HepG2 (cell line): ENCODE measurements at regions not wholly inside any gene's neighbourhood (a gene's known extent, or its start where the extent isn't known, plus 50 kb on each side); places are given as distances from the start of the nearest gene placed in this dataset.
"Not testable (repeated sequence)": the region's sequence is repeated elsewhere in the genome, so short reads cannot be mapped to it uniquely, and the experiment has no call there.

Experiments
- ATAC-seq: fragments of 200-7000 bp; cut with Tn5 transposase; 3 replicates; pipeline ENCODE4 v1.9.1; 2020; ENCODE audit warnings: mild to moderate bottlenecking, moderate library complexity
- BruUV-seq: library from RNA; stranded (reverse); fragments of 400-500 nt; replicated peaks from 2 replicates; lab custom pipeline; 2021; lab: Mats Ljungman, UMichigan
- CTCF ChIA-PET: fragments of 300-600 bp; formaldehyde crosslinking; extraction: SDS; loops from one replicate; lab custom pipeline; 2021; ENCODE audit warnings: low total read pairs, inconsistent platforms, low intra/inter-chr PET ratio; lab: Yijun Ruan, JAX
- POLR2A ChIA-PET: fragments of 350-600 bp; sonication (Branson Sonifier 250); formaldehyde crosslinking; loops from one replicate; lab custom pipeline; 2020; ENCODE audit warnings: antibody characterized with exemption, inconsistent platforms; lab: Yijun Ruan, JAX
- DNase-seq: peaks from one replicate; pipeline ENCODE4 v3.0.0-alpha.2; 2015; ENCODE audit warnings: low spot score
- FAIRE-seq: peaks from 3 replicates; lab custom pipeline; 2011; peaks lifted over from hg19 to GRCh38; lab: Jason Lieb, UNC
- H2AFZ ChIP-seq: one replicate; pipeline ENCODE4 v1.6.1; 2011; ENCODE audit warnings: low read length, inconsistent platforms
- H3K27ac ChIP-seq: fragments of 300-600 bp; 3 replicates; pipeline ENCODE4 v1.8.0; 2011; ENCODE audit warnings: mixed run types, mild to moderate bottlenecking, mixed read lengths, low read length, inconsistent platforms; ENCODE audit not compliant: insufficient read depth; ENCODE audit errors: extremely low read length
- H3K27me3 ChIP-seq, 2 experiments: fragments of 200-600 bp in 1 of 2; 2 replicates in 1 of 2; 3 replicates in 1 of 2; pipeline versions ENCODE4 v1.6.0 to v1.8.0; 2011; ENCODE audit warnings: low read length in 2 of 2, mild to moderate bottlenecking in 2 of 2, moderate library complexity in 2 of 2, inconsistent platforms in 1 of 2; ENCODE audit not compliant: insufficient read depth in 2 of 2, control insufficient read depth in 1 of 2
- H3K36me3 ChIP-seq, 2 experiments: fragments of 200-600 bp in 1 of 2; replicated peaks in 1 of 2; 2 replicates in 1 of 2; 3 replicates in 1 of 2; pipeline versions ENCODE4 v1.5.1 to v1.8.0; 2011; ENCODE audit warnings: low read length in 2 of 2, inconsistent platforms in 1 of 2; ENCODE audit not compliant: insufficient read depth in 2 of 2, control insufficient read depth in 1 of 2
- H3K4me1 ChIP-seq: 2 replicates; pipeline ENCODE4 v1.5.1; 2012; ENCODE audit warnings: low read length, inconsistent platforms; ENCODE audit not compliant: insufficient read depth
- H3K4me2 ChIP-seq: 2 replicates; pipeline ENCODE4 v1.6.0; 2011; ENCODE audit warnings: low read depth, low read length, inconsistent platforms
- H3K4me3 ChIP-seq, 3 experiments: fragments of 200-600 bp in 1 of 3; sonication (generic), shearing (Covaris generic) in 1 of 3; replicated peaks in 1 of 3; 2 replicates each; pipeline ENCODE4 v1.5.1; 2011 to 2016; ENCODE audit warnings: low read length in 3 of 3, inconsistent platforms in 2 of 3, low read depth in 2 of 3, mild to moderate bottlenecking in 2 of 3, control low read depth in 1 of 3, mixed read lengths in 1 of 3; ENCODE audit not compliant: insufficient read depth in 1 of 3
- H3K79me2 ChIP-seq: one replicate; pipeline ENCODE4 v1.6.1; 2011; ENCODE audit warnings: low read length, inconsistent platforms; ENCODE audit not compliant: insufficient read depth
- H3K9ac ChIP-seq: 2 replicates; pipeline ENCODE4 v1.6.0; 2011; ENCODE audit warnings: mild to moderate bottlenecking, low read depth, low read length, inconsistent platforms; ENCODE audit not compliant: insufficient read depth
- H3K9me3 ChIP-seq: 2 replicates; pipeline ENCODE4 v1.5.1; 2012; ENCODE audit warnings: mild to moderate bottlenecking, low read length
- H4K20me1 ChIP-seq: 2 replicates; pipeline ENCODE4 v1.6.0; 2011; ENCODE audit warnings: inconsistent platforms, mild to moderate bottlenecking, low read length, moderate library complexity; ENCODE audit not compliant: insufficient read depth
- MAFF ChIP-seq: IDR thresholded peaks from 2 replicates; pipeline ENCODE4 v1.6.1; 2011; ENCODE audit warnings: low read depth, low read length, improper control_type of control experiment
- MAFK ChIP-seq, 2 experiments: IDR thresholded peaks in 1 of 2; conservative IDR thresholded peaks in 1 of 2; 2 replicates each; pipeline ENCODE4 v1.6.1; 2011; ENCODE audit warnings: improper control_type of control experiment in 2 of 2, low read length in 2 of 2
- MIER2 ChIP-seq: IDR thresholded peaks from 2 replicates; pipeline ENCODE4 v1.6.1; 2016; ENCODE audit warnings: missing biosample characterization, missing genetic modification reagents
- POLR2AphosphoS5 ChIP-seq: IDR thresholded peaks from 2 replicates; pipeline ENCODE4 v1.6.1; 2012; ENCODE audit warnings: low read depth, low read length
- TEAD2 ChIP-seq: sonication (generic); formaldehyde crosslinking; IDR thresholded peaks from 2 replicates; pipeline ENCODE4 v1.9.0; 2021; ENCODE audit warnings: missing genetic modification reagents
- ZC3H13 ChIP-seq: sonication (generic); formaldehyde crosslinking; IDR thresholded peaks from 2 replicates; pipeline ENCODE4 v1.8.1; 2023; ENCODE audit warnings: mild to moderate bottlenecking, missing genetic modification reagents, moderate library complexity
- ZNF124 ChIP-seq: sonication (generic); formaldehyde crosslinking; IDR thresholded peaks from 2 replicates; pipeline ENCODE4 v1.4.0; 2020; ENCODE audit warnings: missing genetic modification reagents
- ZNF143 ChIP-seq: sonication (generic); formaldehyde crosslinking; IDR thresholded peaks from 2 replicates; pipeline ENCODE4 v1.4.0; 2020; ENCODE audit warnings: missing genetic modification reagents
- WGBS: methylation state at CpG from one replicate; pipeline ENCODE4 v1.1.6; 2017; ENCODE audit warnings: low lambda C conversion rate; 5-methylcytosine and 5-hydroxymethylcytosine counted together
- in situ Hi-C: cut with HindIII; loops from 2 replicates; pipeline ENCODE4 v1.10.0; 2017; ENCODE audit warnings: low pct_unique_long_range_greater_than_20kb; ENCODE audit not compliant: extremely low pct_ligation_motif_present
- intact Hi-C: fragments of 100-400 bp; cut with micrococcal nuclease; formaldehyde crosslinking; loops from one replicate; pipeline ENCODE4 v1.10.0; 2022; ENCODE audit not compliant: unreplicated experiment
- TF ChIP-seq, protein P1 (sequence below): sonication (generic); formaldehyde crosslinking; conservative IDR thresholded peaks from 2 replicates; pipeline ENCODE4 v1.4.0; 2020; ENCODE audit warnings: missing genetic modification reagents
- TF ChIP-seq, protein P2 (sequence below): sonication (generic); formaldehyde crosslinking; IDR thresholded peaks from 2 replicates; pipeline ENCODE4 v1.5.1; 2020; ENCODE audit warnings: missing genetic modification reagents, mild to moderate bottlenecking, borderline replicate concordance
- TF ChIP-seq, protein P3 (sequence below): sonication (generic); formaldehyde crosslinking; IDR thresholded peaks from 2 replicates; pipeline ENCODE4 v1.9.0; 2022; ENCODE audit warnings: missing genetic modification reagents, mild to moderate bottlenecking, borderline replicate concordance

DNA sequence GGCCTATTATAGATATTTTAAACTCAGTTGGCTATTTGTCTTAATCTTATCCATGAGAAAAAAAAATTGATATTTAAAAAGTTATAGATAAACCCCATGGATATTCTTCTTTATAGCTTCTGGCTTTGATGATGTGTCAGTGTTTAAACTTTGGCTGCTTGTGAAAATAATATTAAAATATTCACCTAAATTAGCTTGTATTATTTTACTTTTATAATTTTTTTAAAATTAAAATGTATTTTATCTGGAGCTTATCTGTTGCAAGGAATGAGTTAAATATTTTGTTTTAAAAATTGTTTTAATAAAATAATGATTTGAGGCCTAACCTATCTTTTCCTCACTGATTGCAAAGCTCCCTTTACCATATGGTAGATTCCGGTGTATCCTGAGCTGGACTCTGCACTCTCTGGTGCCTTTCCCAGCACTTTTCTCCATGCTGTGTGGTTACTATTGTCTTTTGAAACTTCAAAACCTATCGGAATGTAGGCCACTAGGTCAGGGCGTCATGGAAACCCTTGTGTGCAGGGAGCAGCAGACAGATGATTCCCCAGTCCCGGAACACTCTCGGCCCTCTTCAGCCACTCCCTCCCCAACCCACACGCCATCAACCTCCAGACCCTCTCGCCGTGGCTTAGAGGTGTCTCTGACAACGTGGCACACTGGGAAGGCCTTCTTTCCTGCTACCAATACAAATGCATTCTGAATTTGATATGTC, 252.3 kb upstream of the ATP10A start (continued):
- TF ChIP-seq ZNF143 = no peak
- TF ChIP-seq MIER2 = no peak
- TF ChIP-seq ZC3H13 = no peak
- TF ChIP-seq ZNF124 = no peak
- TF ChIP-seq, protein P1, sequence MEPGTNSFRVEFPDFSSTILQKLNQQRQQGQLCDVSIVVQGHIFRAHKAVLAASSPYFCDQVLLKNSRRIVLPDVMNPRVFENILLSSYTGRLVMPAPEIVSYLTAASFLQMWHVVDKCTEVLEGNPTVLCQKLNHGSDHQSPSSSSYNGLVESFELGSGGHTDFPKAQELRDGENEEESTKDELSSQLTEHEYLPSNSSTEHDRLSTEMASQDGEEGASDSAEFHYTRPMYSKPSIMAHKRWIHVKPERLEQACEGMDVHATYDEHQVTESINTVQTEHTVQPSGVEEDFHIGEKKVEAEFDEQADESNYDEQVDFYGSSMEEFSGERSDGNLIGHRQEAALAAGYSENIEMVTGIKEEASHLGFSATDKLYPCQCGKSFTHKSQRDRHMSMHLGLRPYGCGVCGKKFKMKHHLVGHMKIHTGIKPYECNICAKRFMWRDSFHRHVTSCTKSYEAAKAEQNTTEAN (CRISPR knock-in tag) = no peak
- TF ChIP-seq, protein P2, sequence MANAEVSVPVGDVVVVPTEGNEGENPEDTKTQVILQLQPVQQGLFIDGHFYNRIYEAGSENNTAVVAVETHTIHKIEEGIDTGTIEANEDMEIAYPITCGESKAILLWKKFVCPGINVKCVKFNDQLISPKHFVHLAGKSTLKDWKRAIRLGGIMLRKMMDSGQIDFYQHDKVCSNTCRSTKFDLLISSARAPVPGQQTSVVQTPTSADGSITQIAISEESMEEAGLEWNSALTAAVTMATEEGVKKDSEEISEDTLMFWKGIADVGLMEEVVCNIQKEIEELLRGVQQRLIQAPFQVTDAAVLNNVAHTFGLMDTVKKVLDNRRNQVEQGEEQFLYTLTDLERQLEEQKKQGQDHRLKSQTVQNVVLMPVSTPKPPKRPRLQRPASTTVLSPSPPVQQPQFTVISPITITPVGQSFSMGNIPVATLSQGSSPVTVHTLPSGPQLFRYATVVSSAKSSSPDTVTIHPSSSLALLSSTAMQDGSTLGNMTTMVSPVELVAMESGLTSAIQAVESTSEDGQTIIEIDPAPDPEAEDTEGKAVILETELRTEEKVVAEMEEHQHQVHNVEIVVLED = no peak
- TF ChIP-seq POLR2AphosphoS5 = no peak
- TF ChIP-seq TEAD2 (CRISPR knock-in tag) = no peak
- TF ChIP-seq, protein P3, sequence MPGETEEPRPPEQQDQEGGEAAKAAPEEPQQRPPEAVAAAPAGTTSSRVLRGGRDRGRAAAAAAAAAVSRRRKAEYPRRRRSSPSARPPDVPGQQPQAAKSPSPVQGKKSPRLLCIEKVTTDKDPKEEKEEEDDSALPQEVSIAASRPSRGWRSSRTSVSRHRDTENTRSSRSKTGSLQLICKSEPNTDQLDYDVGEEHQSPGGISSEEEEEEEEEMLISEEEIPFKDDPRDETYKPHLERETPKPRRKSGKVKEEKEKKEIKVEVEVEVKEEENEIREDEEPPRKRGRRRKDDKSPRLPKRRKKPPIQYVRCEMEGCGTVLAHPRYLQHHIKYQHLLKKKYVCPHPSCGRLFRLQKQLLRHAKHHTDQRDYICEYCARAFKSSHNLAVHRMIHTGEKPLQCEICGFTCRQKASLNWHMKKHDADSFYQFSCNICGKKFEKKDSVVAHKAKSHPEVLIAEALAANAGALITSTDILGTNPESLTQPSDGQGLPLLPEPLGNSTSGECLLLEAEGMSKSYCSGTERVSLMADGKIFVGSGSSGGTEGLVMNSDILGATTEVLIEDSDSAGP = no peak

DNA sequence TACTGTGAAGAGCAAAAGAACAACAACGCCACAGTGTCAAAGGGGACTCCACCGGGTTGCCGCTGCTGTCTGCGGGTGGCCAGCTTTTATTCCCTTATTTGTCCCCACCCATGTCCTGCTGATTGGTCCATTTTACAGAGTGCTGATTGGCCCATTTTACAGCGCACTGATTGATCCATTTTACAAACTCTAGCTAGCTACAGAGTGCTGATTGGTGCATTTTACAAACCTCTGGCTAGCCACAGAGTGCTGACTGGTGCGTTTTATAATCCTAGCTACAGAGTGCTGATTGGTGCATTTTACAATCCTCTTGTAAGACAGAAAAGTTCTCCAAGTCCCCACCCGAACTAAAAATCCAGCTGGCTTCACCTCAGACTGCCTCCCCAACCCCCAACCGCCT, 251.0 kb upstream of the ATP10A start:
- BruUV-seq, in situ Hi-C loops: not testable (repeated sequence)

More for the DNA sequence above, 251.0 kb upstream of the ATP10A start:
- FAIRE-seq, H2AFZ ChIP-seq, H3K79me2 ChIP-seq, H3K9ac ChIP-seq, H3K36me3 ChIP-seq, H3K4me2 ChIP-seq, intact Hi-C loops, H3K4me1 ChIP-seq, DNase-seq, H3K27ac ChIP-seq, H3K27me3 ChIP-seq, H4K20me1 ChIP-seq, H3K4me3 ChIP-seq, ATAC-seq, POLR2A ChIA-PET, CTCF ChIA-PET: not testable (repeated sequence)
- WGBS = 37% methylated on average over 6 of the region's 8 CpGs
- peaks cover 12% of the 10 kb centered on the region; the same call in 1 of the 2 replicates for H3K9me3 ChIP-seq
- TF ChIP-seq MAFF (peak; percentile 61), MAFK (conservative IDR thresholded peaks at IDR 0.05 in 1 of 2, IDR thresholded peaks at IDR 0.05 in 1 of 2; ENCODE audit: low read length in 2 of 2) (peak; percentile 19 to 76; a peak in 2 of 4 replicates)
